ENCODE measurements at regions not wholly inside any gene's neighbourhood (a gene's known extent, or its start where the extent isn't known, plus 50 kb on each side); places are given as distances from the start of the nearest gene placed in this dataset.
"Not testable (repeated sequence)": the region's sequence is repeated elsewhere in the genome, so short reads cannot be mapped to it uniquely, and the experiment has no call there.

GRCh38 chrX:28177202-28177601, 196.0 kb upstream of the DCAF8L1 start:
- no peak overlapping the region for H3K27ac Mint-ChIP-seq
- peaks cover 29% of the 10 kb centered on the region for H3K9me3 Mint-ChIP-seq
- H3K27me3 Mint-ChIP-seq (ENCODE audit: low read depth): no peaks in the 10 kb centered on the region
- H3K4me1 Mint-ChIP-seq: peaks cover 1% of the 10 kb centered on the region
- peak; percentile 36 for TF ChIP-seq CTCF (IDR thresholded peaks at IDR 0.05; ENCODE audit: unreplicated experiment)
- H3K4me3 Mint-ChIP-seq: no peak overlapping the region
- DNase-seq (ENCODE audit: low spot score in 2 of 2, unreplicated experiment in 2 of 2): no peak
- H3K36me3 Mint-ChIP-seq: peaks cover 10% of the 10 kb centered on the region

GRCh38 chrX:28170713-28171112, 189.5 kb upstream of the DCAF8L1 start:
- Mint-ChIP-seq H3K27ac (no peak overlapping the region), H3K9me3 (peaks cover 18% of the 10 kb centered on the region)

GRCh38 chrX:28158019-28158777, 176.9 kb upstream of the DCAF8L1 start:
- H3K27ac Mint-ChIP-seq: no peak overlapping the region
- H3K9me3 Mint-ChIP-seq: peaks cover 3% of the 10 kb centered on the region
- DNase-seq (ENCODE audit: low spot score in 2 of 2, unreplicated experiment in 2 of 2): no peak
- no peaks in the 10 kb centered on the region for H3K27me3 Mint-ChIP-seq (ENCODE audit: low read depth)
- TF ChIP-seq CTCF (IDR thresholded peaks at IDR 0.05; ENCODE audit: unreplicated experiment): no peak
- H3K4me1 Mint-ChIP-seq: no peaks in the 10 kb centered on the region
- H3K4me3 Mint-ChIP-seq: no peak overlapping the region
- no peaks in the 10 kb centered on the region for H3K36me3 Mint-ChIP-seq

More at GRCh38 chrX:28170713-28171112, 189.5 kb upstream of the DCAF8L1 start:
- no peaks in the 10 kb centered on the region for H3K4me1 Mint-ChIP-seq
- DNase-seq (ENCODE audit: low spot score in 2 of 2, unreplicated experiment in 2 of 2): no peak
- TF ChIP-seq CTCF (IDR thresholded peaks at IDR 0.05; ENCODE audit: unreplicated experiment): no peak
- H3K27me3 Mint-ChIP-seq (ENCODE audit: low read depth): no peaks in the 10 kb centered on the region
- peaks cover 2% of the 10 kb centered on the region for H3K36me3 Mint-ChIP-seq
- no peak overlapping the region for H3K4me3 Mint-ChIP-seq

- Mint-ChIP-seq H3K9me3 (peaks cover 16% of the 10 kb centered on the region), H3K36me3 (peaks cover 12% of the 10 kb centered on the region)
- not testable (repeated sequence) for H3K4me3 Mint-ChIP-seq; H3K27ac Mint-ChIP-seq; DNase-seq (ENCODE audit: low spot score in 2 of 2, unreplicated experiment in 2 of 2); H3K27me3 Mint-ChIP-seq (ENCODE audit: low read depth); H3K4me1 Mint-ChIP-seq
These were observed 171.0 kb upstream of the DCAF8L1 start for GRCh38 chrX:28152263-28152662.

GRCh38 chrX:28135378-28136047, 154.3 kb upstream of the DCAF8L1 start:
- H3K9me3 Mint-ChIP-seq: peaks cover 11% of the 10 kb centered on the region
- no peak overlapping the region for H3K27ac Mint-ChIP-seq
- H3K4me1 Mint-ChIP-seq: peaks cover 15% of the 10 kb centered on the region
- no peak for DNase-seq (ENCODE audit: low spot score in 2 of 2, unreplicated experiment in 2 of 2)
- H3K36me3 Mint-ChIP-seq: no peaks in the 10 kb centered on the region
- TF ChIP-seq CTCF (IDR thresholded peaks at IDR 0.05; ENCODE audit: unreplicated experiment): no peak
- no peaks in the 10 kb centered on the region for H3K27me3 Mint-ChIP-seq (ENCODE audit: low read depth)
- no peak overlapping the region for H3K4me3 Mint-ChIP-seq

- peak overlapping the region; percentile 91 for H3K27ac Mint-ChIP-seq
- H3K36me3 Mint-ChIP-seq: peaks cover 7% of the 10 kb centered on the region
- H3K27me3 Mint-ChIP-seq (ENCODE audit: low read depth): no peaks in the 10 kb centered on the region
- H3K9me3 Mint-ChIP-seq: peaks cover 19% of the 10 kb centered on the region
- no peak overlapping the region for H3K4me3 Mint-ChIP-seq
- peaks cover 12% of the 10 kb centered on the region for H3K4me1 Mint-ChIP-seq
- no peak for TF ChIP-seq CTCF (IDR thresholded peaks at IDR 0.05; ENCODE audit: unreplicated experiment)
- DNase-seq (ENCODE audit: low spot score in 2 of 2, unreplicated experiment in 2 of 2): no peak
These were observed 152.5 kb upstream of the DCAF8L1 start for GRCh38 chrX:28133763-28134162.

All from mesothelial cell of epicardium (in vitro differentiated cells).